8988T (cell line): ENCODE measurements at regions not wholly inside any gene's neighbourhood (a gene's known extent, or its start where the extent isn't known, plus 50 kb on each side); places are given as distances from the start of the nearest gene placed in this dataset.

Experiments used
- DNase-seq: peaks from one replicate; pipeline ENCODE4 v3.0.0; 2011

DNA sequence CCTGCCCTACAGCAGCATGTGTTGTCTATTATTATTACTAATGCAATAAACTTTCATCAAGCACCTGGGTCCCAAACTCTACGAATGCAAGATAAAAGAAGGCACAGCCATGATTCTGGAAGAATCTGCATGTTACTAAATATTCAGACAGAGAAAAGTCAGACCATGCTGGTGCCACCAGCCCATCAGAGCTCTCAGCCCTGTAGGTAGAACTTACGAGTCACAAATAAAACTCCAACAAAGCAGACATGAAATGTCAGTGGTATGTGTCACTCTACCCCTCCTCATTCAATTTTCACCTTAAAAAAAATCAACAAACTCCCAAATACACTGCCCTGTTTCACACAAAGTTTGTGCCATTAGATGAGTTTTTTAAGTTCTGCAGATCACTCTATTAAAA lies 62.4 kb upstream of the TIAM1 start:
- no peak for DNase-seq

DNA sequence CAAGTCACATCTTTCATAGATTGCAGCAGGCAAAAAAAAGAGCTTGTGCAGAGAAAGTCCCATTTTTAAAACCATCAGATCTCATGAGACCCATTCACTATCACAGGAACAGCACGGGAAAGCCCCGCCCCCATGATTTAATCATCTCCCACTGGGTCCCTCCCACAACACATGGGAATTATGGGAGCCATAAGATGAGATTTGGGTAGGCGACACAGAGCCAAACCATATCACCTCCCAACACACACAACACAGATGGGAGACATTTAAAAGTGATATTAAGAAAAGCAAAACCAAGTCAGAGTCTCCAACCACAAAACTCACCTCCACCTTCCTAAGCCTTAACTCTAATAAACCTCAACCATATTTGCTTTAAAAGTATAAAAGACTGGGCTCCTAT lies 61.5 kb upstream of the TIAM1 start:
- DNase-seq, result no peak

DNA sequence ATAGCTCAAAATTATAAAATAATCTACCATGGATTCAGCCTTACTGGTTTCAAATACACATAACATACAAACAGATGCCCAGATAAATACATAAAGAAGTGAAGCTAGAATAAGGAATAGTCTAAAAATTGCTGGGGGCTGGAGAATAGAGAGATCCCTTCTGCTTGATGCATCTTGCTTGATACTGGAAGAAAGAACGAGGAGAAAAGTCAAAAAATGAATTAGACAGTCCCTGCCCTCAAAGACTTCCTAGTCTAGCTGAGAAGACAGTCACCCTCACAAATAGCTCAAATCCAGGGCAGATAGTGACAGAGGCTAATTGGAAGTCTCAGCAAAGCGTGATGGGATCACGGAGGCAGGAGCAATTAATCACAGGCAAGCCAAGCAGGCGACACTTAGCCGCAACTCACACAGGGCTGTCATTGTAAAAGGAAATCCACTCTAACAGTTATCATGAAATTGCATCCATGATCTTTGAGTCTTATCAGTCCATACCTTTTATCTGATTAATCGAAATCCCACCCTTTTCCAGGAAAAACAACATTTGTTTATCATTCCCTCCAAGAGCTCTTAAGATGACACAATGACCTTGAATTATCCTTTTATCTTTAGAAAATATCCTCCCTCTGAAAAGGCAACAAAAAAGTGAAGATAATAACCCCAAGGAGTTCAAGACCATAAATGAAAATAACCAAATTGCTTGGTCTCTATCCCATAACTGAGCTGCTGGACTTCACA lies 59.7 kb upstream of the TIAM1 start:
- DNase-seq, result no peak

DNA sequence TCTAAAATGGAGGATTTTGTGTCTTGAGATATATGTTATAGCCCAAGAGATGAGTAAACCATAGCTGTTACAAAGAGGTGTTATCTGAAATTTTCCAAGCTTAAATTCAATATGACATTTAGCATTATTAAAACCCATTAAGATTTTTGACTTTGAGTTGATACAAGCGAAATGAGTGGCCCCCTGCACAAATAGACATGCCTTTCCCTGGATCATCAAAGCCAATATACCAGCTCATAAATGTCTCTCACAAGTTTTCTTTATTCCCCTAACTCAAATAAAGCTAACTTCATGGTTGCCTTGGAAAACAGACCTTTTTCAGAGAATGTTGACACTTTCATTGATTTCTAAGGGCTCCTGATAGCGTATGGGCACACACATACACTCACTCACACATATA lies 55.5 kb upstream of the TIAM1 start:
- no peak for DNase-seq

DNA sequence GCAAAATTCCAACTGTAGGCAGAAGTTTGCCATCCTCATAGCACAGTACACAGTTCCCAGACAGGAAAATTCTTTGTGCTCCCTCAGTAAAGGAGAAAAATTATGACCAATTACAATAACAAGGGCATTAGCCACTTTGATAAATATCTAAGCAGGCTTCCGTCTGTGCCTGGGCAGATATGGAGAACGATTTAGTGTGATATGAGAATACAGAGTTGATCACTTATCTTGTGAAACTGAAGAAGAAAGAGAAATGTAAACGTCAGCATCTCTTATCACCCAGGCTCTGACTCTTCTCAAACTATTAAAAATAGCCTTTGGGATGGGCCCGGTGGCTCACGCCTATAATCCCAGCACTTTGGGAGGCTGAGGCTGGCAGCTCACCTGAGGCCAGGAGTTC lies 54.5 kb upstream of the TIAM1 start:
- DNase-seq, result no peak

DNA sequence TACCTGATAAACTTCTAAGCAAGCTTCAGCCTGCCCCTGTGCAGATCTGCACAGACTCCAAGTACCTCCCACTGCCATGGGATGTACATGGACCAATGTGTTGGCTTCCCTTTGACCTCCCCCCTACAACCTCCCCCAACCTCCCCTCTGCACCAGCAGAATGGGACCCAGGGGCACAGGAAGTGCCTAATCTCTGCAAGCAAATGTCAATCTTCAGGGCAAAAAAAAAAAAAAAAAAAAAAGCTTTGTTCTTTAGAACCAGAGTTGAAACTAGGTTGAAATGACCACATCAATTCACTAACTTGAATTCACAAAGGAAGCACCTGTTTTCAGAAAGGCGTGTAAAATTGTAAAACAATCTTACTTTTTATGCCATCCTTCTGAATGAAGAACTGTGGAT lies 53.9 kb upstream of the TIAM1 start:
- DNase-seq, result no peak

DNA sequence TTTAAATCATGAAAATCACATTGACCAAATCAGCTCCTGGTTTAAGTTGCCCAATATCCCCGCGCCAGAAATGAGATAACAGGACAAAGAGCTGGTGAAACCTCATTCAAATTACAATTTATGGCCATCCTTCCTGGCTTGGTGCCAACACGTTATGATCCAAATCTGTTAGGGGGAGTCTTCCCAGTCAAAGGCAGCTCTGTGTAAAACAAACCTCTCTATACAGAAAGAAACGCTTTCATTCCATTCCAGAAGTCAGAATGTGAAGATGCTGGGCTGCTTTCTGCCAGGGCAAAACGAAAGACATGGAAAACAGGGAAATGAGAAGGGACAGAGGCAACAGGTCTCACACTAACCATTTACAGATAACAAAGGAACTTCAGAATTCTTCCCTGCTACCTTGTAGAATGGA lies 53.5 kb upstream of the TIAM1 start:
- no peak for DNase-seq

DNA sequence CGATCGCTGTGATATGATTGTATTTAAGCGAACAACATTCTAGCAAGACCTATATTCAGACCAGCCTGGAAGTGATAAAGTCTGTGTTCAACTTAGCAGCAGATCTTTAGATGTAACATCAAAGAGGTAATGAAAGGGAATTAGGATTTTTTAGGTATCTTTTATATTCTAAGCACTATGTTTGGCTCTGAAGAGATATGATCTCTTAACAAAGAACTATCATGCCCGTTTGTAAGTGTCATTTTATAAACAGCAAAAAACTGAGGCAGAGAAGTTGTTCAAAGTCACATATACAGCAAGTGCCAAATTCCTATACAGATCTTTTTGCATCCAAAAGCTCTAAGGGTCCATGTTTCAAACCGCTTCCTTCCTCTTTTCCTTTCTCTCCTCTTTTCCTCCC lies 53.0 kb upstream of the TIAM1 start:
- no peak for DNase-seq

DNA sequence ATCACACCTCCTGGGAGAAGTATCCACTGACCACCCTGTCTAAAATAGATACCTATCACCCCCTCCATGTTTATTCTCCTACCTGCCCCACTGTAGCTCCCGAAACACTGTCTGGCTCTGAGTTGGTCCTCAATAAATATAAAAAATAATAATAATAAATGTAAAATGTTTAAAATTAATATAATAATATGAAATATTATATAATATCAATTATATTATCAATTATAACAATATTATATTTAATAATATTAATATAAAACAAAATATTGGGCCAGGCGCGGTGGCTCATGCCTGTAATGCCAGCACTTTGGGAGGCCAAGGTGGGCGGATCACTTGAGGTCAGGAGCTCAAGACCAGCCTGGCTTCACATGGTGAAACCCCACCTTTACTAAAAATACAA lies 52.3 kb upstream of the TIAM1 start:
- no peak for DNase-seq

DNA sequence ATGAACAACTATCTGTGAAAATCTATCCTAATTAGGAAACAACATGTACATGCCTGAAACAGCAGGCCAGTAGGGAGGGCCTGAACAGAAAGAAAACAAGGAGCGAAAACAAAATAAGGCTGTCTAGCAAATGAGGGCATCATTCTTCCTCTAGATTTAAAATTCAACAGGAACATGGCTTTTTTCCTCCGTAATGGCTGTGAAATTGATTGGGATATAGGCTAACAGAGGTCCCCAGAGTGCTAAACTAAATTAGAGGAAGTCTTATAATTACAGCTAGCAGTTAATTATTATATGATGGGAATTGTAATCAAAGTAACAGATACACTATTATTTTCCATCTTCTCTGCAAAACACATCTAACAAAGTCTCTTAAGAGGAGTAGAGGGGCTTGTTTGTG lies 51.7 kb upstream of the TIAM1 start:
- DNase-seq, result no peak

DNA sequence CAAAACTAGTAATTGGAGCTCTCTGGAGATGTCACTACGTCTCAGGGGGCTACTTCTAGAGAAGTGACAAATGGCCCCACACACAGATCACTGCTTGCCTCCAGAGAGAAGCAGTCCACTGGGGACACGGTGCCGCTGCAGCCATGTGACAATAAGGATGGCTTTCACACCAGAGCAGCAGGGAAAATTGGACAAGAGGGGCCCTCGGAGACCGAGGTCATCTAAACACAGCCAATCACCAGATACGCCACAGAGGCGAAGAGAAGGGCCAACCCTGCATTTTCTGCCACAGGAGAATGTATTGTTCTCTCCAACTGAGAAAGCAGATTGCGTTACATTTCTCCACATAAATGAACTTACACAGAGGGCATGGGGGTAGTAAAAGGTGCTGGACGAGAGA lies 51.2 kb upstream of the TIAM1 start:
- DNase-seq, result no peak

DNA sequence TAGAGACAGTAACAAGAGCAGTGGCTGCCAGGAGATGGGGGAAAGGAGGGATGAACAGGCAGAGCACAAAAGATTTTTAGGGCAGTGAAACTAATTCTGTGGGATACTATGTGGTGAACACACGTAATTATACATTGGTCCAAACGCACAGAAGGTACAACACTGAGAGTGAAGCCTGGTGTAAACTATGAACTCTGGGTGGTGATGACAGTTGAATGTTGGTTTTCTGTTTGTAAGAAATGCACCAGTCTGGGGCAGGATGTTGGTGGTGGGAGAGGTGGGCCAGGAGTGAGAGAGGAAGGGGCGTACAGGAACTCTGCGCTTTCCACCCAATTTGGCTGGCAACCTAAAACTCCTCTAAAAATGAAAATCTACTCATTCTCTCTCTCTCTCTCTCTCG lies 50.2 kb upstream of the TIAM1 start:
- DNase-seq, result no peak
